Uterus (tissue), 2 donors: ENCODE measurements at regions not wholly inside any gene's neighbourhood (a gene's known extent, or its start where the extent isn't known, plus 50 kb on each side); places are given as distances from the start of the nearest gene placed in this dataset.

Experiments
- CTCF ChIP-seq, 4 experiments: fragments of 200-600 bp in 2 of 4; fragments of 450-650 bp in 2 of 4; sonication (generic) in 2 of 4; IDR thresholded peaks; one replicate each; pipeline ENCODE4 v1.5.1; 2016 to 2019; ENCODE audit warnings: antibody characterized with exemption in 4 of 4, mild to moderate bottlenecking in 2 of 4, moderate library complexity in 1 of 4
- POLR2A ChIP-seq, 2 donors: fragments of 450-650 bp; IDR thresholded peaks; one replicate each; pipeline ENCODE4 v1.6.1; 2016; ENCODE audit warnings: antibody characterized with exemption in 2 of 2, mild to moderate bottlenecking in 1 of 2, moderate library complexity in 1 of 2

DNA sequence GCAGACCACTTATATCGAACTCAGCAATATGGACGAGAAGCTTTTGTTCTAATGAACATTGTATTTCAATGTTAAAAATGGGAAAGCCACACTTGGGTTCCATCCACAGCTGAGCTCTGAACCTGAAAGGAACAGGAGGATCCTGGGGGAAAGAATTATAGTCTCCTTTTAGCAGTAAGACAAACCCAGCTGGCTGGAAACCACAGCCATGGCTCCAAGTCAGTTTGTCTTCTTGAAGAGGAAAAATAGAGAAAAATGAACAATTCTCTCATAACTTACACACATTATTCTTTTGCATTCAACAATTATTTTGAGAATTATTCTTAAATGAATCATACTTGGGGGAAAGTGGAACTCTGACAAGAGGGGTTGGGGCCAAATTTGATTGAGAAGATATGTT lies 149.2 kb upstream of the VEPH1 start:
- TF ChIP-seq CTCF (IDR thresholded peaks at IDR 0.05) (no peak), POLR2A (IDR thresholded peaks at IDR 0.05) (no peak)
